Peyer's patch (tissue), 4 donors: ENCODE measurements at regions not wholly inside any gene's neighbourhood (a gene's known extent, or its start where the extent isn't known, plus 50 kb on each side); places are given as distances from the start of the nearest gene placed in this dataset.

Experiments
- DNase-seq, 3 donors: peaks; one replicate each; pipeline ENCODE4 v3.0.0-alpha.2; 2017 to 2019
- H3K27ac ChIP-seq, 4 donors: fragments of 200-600 bp; sonication (generic); one replicate each; pipeline ENCODE4 v1.5.1; 2016 to 2019
- H3K27me3 ChIP-seq, 2 donors: fragments of 200-600 bp; sonication (generic); one replicate each; pipeline ENCODE4 v1.5.1; 2019
- H3K36me3 ChIP-seq, 3 donors: fragments of 200-600 bp; sonication (generic); one replicate each; pipeline ENCODE4 v1.5.1; 2016 to 2019
- H3K4me1 ChIP-seq, 4 donors: fragments of 200-600 bp; sonication (generic); one replicate each; pipeline ENCODE4 v1.5.1; 2016 to 2019
- H3K4me3 ChIP-seq, 4 donors: fragments of 200-600 bp; sonication (generic); 1 replicate in 3 of 4; 2 replicates in 1 of 4; pipeline ENCODE4 v1.5.1; 2016 to 2019; ENCODE audit warnings: mild to moderate bottlenecking in 1 of 4
- H3K9me3 ChIP-seq, 4 donors: fragments of 200-600 bp; sonication (generic); one replicate each; pipeline ENCODE4 v1.5.1; 2016 to 2019; ENCODE audit warnings: mild to moderate bottlenecking in 1 of 4
- POLR2A ChIP-seq, 2 donors: fragments of 450-650 bp; IDR thresholded peaks; one replicate each; pipeline ENCODE4 v1.5.1; 2017; ENCODE audit warnings: antibody characterized with exemption in 2 of 2, mild to moderate bottlenecking in 2 of 2, moderate library complexity in 2 of 2
- TF ChIP-seq, protein P1 (sequence below), 6 experiments: fragments of 450-650 bp in 4 of 6; fragments of 200-600 bp in 2 of 6; sonication (generic) in 1 of 6; IDR thresholded peaks; one replicate each; pipeline ENCODE4 v1.5.1; 2017 to 2019; ENCODE audit warnings: antibody characterized with exemption in 6 of 6, mild to moderate bottlenecking in 3 of 6, moderate library complexity in 1 of 6

DNA sequence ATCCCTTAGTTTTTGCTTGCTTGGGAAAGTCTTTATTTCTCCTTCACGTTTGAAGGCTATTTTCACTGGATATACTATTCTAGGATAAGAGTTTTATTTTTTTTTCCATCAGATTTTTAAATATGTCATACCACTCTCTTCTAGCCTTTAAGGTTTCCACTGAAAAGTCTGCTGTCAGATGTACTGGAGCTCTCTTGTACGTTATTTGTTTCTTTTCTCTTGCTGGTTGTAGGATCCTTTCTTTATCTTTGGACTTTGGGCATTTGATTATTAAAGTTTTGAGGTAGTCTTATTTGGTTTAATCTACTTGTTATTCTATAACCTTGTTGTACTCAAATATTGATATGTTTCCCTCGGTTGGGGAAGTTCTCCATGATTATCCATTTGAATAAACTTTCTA lies 848.4 kb upstream of the COX7C start:
- Histone ChIP-seq H3K27me3 (no peaks in the 10 kb centered on the region), H3K4me1 (no peaks in the 10 kb centered on the region), H3K4me3 (no peak overlapping the region), H3K36me3 (no peaks in the 10 kb centered on the region), H3K27ac (no peak overlapping the region), H3K9me3 (no peaks in the 10 kb centered on the region)
- TF ChIP-seq POLR2A (IDR thresholded peaks at IDR 0.05) = no peak
- TF ChIP-seq, protein P1, sequence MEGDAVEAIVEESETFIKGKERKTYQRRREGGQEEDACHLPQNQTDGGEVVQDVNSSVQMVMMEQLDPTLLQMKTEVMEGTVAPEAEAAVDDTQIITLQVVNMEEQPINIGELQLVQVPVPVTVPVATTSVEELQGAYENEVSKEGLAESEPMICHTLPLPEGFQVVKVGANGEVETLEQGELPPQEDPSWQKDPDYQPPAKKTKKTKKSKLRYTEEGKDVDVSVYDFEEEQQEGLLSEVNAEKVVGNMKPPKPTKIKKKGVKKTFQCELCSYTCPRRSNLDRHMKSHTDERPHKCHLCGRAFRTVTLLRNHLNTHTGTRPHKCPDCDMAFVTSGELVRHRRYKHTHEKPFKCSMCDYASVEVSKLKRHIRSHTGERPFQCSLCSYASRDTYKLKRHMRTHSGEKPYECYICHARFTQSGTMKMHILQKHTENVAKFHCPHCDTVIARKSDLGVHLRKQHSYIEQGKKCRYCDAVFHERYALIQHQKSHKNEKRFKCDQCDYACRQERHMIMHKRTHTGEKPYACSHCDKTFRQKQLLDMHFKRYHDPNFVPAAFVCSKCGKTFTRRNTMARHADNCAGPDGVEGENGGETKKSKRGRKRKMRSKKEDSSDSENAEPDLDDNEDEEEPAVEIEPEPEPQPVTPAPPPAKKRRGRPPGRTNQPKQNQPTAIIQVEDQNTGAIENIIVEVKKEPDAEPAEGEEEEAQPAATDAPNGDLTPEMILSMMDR (IDR thresholded peaks at IDR 0.05) = no peak
- DNase-seq = no peak

DNA sequence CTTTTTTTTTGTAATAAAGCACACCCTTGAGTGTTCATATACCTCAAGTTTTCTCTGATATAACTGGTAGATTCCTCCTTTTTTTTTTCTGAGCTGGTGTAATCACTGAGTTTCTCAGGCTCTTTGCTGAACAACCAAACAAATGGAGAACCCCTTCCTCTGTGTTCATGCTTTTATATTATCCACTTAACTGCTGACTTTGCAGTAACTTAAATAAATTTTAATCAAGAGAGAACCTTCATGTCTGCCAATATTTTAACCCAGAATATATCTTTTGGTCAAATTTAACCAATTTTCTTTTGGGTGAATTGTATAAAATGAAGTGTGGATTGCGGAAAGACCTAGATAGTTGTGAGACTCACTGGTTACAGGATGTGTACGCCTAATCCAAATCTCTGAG lies 833.0 kb upstream of the COX7C start:
- Histone ChIP-seq H3K27me3 (no peaks in the 10 kb centered on the region), H3K9me3 (no peaks in the 10 kb centered on the region), H3K27ac (no peak overlapping the region), H3K4me1 (no peaks in the 10 kb centered on the region), H3K4me3 (no peak overlapping the region), H3K36me3 (no peaks in the 10 kb centered on the region)
- no peak for DNase-seq
- TF ChIP-seq, protein P1 (IDR thresholded peaks at IDR 0.05) = no peak
- no peak for TF ChIP-seq POLR2A (IDR thresholded peaks at IDR 0.05)

GRCh38 chr5:85813146-85813545 lies 804.6 kb upstream of the COX7C start:
- DNase-seq = no peak
- no peak for TF ChIP-seq POLR2A (IDR thresholded peaks at IDR 0.05)
- TF ChIP-seq, protein P1 (IDR thresholded peaks at IDR 0.05) = no peak

DNA sequence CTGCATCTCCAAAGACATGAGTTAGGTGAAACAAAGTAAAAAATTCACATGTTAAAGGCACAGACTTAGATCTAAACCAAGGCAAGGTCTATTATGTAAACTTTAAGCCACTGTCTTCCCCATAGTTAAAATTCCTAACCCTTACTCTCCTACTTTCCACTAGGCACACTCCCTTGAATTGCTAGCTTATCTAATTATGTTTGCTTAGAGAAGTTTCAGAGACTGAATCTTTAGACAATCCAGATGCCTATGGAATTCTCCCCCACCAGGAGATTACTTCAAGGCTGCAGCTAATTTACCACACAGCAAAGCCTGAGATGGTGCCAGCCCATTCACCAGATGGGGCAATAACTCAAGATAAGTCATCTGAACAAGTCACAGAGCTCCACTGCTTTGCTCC lies 803.1 kb upstream of the COX7C start:
- DNase-seq = no peak
- Histone ChIP-seq H3K4me3 (no peak overlapping the region), H3K27me3 (no peaks in the 10 kb centered on the region), H3K36me3 (no peaks in the 10 kb centered on the region), H3K4me1 (no peaks in the 10 kb centered on the region), H3K9me3 (no peaks in the 10 kb centered on the region), H3K27ac (no peak overlapping the region)
- no peak for TF ChIP-seq POLR2A (IDR thresholded peaks at IDR 0.05)
- TF ChIP-seq, protein P1 (IDR thresholded peaks at IDR 0.05) = no peak

More at GRCh38 chr5:85813146-85813545, 804.6 kb upstream of the COX7C start:
- Histone ChIP-seq H3K9me3 (no peaks in the 10 kb centered on the region), H3K4me3 (no peak overlapping the region), H3K27ac (no peak overlapping the region), H3K36me3 (no peaks in the 10 kb centered on the region), H3K27me3 (no peaks in the 10 kb centered on the region), H3K4me1 (no peaks in the 10 kb centered on the region)

GRCh38 chr5:85823462-85824426 lies 794.0 kb upstream of the COX7C start:
- Histone ChIP-seq H3K27me3 (no peaks in the 10 kb centered on the region), H3K9me3 (no peaks in the 10 kb centered on the region), H3K36me3 (no peaks in the 10 kb centered on the region), H3K4me3 (no peak overlapping the region), H3K27ac (no peak overlapping the region), H3K4me1 (no peaks in the 10 kb centered on the region)
- TF ChIP-seq, protein P1 (IDR thresholded peaks at IDR 0.05) = no peak
- no peak for TF ChIP-seq POLR2A (IDR thresholded peaks at IDR 0.05)
- DNase-seq = no peak
